ENCODE measurements at regions not wholly inside any gene's neighbourhood (a gene's known extent, or its start where the extent isn't known, plus 50 kb on each side); places are given as distances from the start of the nearest gene placed in this dataset.

- TF ChIP-seq CTCF (IDR thresholded peaks at IDR 0.05; ENCODE audit: poor library complexity, severe bottlenecking): no peak
- no peak for TF ChIP-seq EZH2 (IDR thresholded peaks at IDR 0.05; ENCODE audit: borderline replicate concordance, insufficient read depth, low read length, poor library complexity, severe bottlenecking)
- TF ChIP-seq EP300 (conservative IDR thresholded peaks at IDR 0.05; ENCODE audit: poor library complexity, severe bottlenecking): no peak
- no peak for TF ChIP-seq MXI1 (conservative IDR thresholded peaks at IDR 0.05; ENCODE audit: poor library complexity, severe bottlenecking)
Observed at GRCh38 chr1:58927722-58928085, 143.9 kb upstream of the JUN start.
